Spleen (tissue), 11 donors: ENCODE measurements at regions not wholly inside any gene's neighbourhood (a gene's known extent, or its start where the extent isn't known, plus 50 kb on each side); places are given as distances from the start of the nearest gene placed in this dataset.

Experiments
- DNase-seq: peaks from one replicate; pipeline ENCODE4 v3.0.0-alpha.2; 2020
- H3K27ac ChIP-seq, 8 donors: fragments of 200-600 bp; sonication (generic) in 7 of 8; 1 replicate in 4 of 8; 2 replicates in 4 of 8; pipeline versions ENCODE4 v1.5.0 to v1.8.0; 2016 to 2021; ENCODE audit warnings: inconsistent platforms in 4 of 8, mild to moderate bottlenecking in 4 of 8, moderate library complexity in 1 of 8
- H3K27me3 ChIP-seq, 7 donors: fragments of 200-600 bp; sonication (generic) in 6 of 7; replicated peaks in 1 of 7; 1 replicate in 4 of 7; 2 replicates in 3 of 7; pipeline versions ENCODE4 v1.5.0 to v1.8.0; 2016 to 2021; ENCODE audit warnings: inconsistent platforms in 3 of 7, mild to moderate bottlenecking in 1 of 7
- H3K36me3 ChIP-seq, 6 donors: fragments of 200-600 bp; sonication (generic) in 5 of 6; 1 replicate in 4 of 6; 2 replicates in 2 of 6; pipeline versions ENCODE4 v1.5.0 to v1.8.0; 2016 to 2021; ENCODE audit warnings: inconsistent platforms in 2 of 6
- H3K4me1 ChIP-seq, 6 donors: fragments of 200-600 bp; sonication (generic) in 5 of 6; 1 replicate in 3 of 6; 2 replicates in 3 of 6; pipeline versions ENCODE4 v1.5.0 to v1.8.0; 2016 to 2021; ENCODE audit warnings: inconsistent platforms in 3 of 6
- H3K4me3 ChIP-seq, 8 donors: fragments of 200-600 bp; sonication (generic) in 7 of 8; 1 replicate in 4 of 8; 2 replicates in 4 of 8; pipeline versions ENCODE4 v1.5.0 to v1.8.0; 2016 to 2021; ENCODE audit warnings: inconsistent platforms in 4 of 8, mild to moderate bottlenecking in 4 of 8, moderate library complexity in 2 of 8
- H3K9me3 ChIP-seq, 8 donors: fragments of 200-600 bp; sonication (generic) in 7 of 8; 1 replicate in 4 of 8; 2 replicates in 4 of 8; pipeline versions ENCODE4 v1.5.0 to v1.8.0; 2016 to 2021; ENCODE audit warnings: inconsistent platforms in 4 of 8
- CTCF ChIP-seq, 11 experiments: fragments of 200-600 bp in 7 of 11; fragments of 450-650 bp in 4 of 11; sonication (generic) in 4 of 11; IDR thresholded peaks in 8 of 11; conservative IDR thresholded peaks in 3 of 11; 1 replicate in 7 of 11; 2 replicates in 4 of 11; pipeline versions ENCODE4 v1.4.0 to v1.8.0; 2016 to 2021; ENCODE audit warnings: antibody characterized with exemption in 11 of 11, inconsistent platforms in 4 of 11, mild to moderate bottlenecking in 1 of 11
- POLR2A ChIP-seq, 3 donors: fragments of 450-650 bp; IDR thresholded peaks; one replicate each; pipeline ENCODE4 v1.5.1; 2017; ENCODE audit warnings: antibody characterized with exemption in 3 of 3, mild to moderate bottlenecking in 1 of 3
- POLR2AphosphoS5 ChIP-seq, 3 donors: sonication (generic); formaldehyde crosslinking; IDR thresholded peaks; one replicate each; pipeline ENCODE4 v1.5.1; 2017; ENCODE audit warnings: antibody characterized with exemption in 3 of 3
- WGBS, 5 donors: extraction: QIAGEN DNeasy Blood & Tissue Kit in 3 of 5; methylation state at CpG; one replicate each; pipeline versions ENCODE4 v1.1.5 to v1.1.7; 2013 to 2018; 5-methylcytosine and 5-hydroxymethylcytosine counted together
- intact Hi-C: fragments of 100-400 bp; cut with DNase I; formaldehyde crosslinking; loops from one replicate; pipeline ENCODE4 v1.15.0; 2023; ENCODE audit warnings: low total_unique reads
- donor health status: healthy with polysubstance abuse.
- donor health status: DM: no; HTN: no; CAD: no; lungs with moderate emphysema.
- donor health status: DM: no; HTN: no; CAD: no.
- donor health status: Bipolar disorder and iron deficiency.
- donor health status: healthy.
- donor health status: DM: no; HTN: no; CAD: no.
- donor health status: DM: yes; HTN: yes; CAD: no.

DNA sequence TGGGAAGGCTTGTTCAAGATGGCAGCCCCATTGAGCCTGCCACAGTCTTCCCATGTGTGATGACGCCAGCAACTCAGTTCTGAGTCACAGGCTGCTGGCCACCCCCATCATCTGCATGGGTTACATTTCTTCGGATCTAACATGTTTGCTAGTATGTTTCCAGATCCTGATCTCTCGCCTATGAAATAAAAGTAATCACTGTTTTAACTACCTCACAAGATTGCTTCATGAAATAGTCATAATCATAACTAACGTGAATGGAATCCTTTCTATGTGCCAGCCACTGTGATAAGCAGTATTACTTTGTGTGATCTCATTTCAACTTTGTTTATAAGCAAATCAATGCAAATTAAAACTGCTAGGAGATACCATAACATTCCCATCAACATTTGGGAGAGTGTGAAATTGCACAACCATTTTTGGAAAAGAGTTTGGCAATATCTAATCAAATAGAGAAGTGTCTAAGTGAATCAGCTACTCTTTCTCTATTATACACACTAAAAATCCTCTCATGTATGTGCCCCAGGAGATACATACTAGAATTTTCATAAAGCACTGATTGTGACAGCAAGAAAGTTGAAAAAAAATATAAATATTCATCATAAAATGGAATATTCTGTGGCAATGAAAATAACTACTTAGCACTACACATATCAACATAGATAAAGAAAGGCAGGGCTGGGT, 300.2 kb upstream of the IRX5 start:
- no peak for TF ChIP-seq CTCF (IDR thresholded peaks at IDR 0.05 in 8 of 11, conservative IDR thresholded peaks at IDR 0.05 in 3 of 11)
- TF ChIP-seq POLR2AphosphoS5 (IDR thresholded peaks at IDR 0.05): no peak
- TF ChIP-seq POLR2A (IDR thresholded peaks at IDR 0.05): no peak
- DNase-seq: no peak
- no peaks in the 10 kb centered on the region for H3K4me1 ChIP-seq
- H3K27me3 ChIP-seq: peaks cover 0 to 3% (median 0%) of the 10 kb centered on the region in 7 donors
- no peaks in the 10 kb centered on the region for H3K9me3 ChIP-seq
- H3K4me3 ChIP-seq: no peak overlapping the region
- H3K27ac ChIP-seq: no peak overlapping the region
- intact Hi-C loops: no loop called here
- WGBS, 5 donors: 82 to 96% (median 89%) methylated on average over 4 of the region's 4 CpGs
- no peaks in the 10 kb centered on the region for H3K36me3 ChIP-seq

GRCh38 chr16:54628796-54629625, 301.7 kb upstream of the IRX5 start:
- H3K4me3 ChIP-seq: no peak overlapping the region
- 77 to 88% (median 83%) methylated on average over 17 of the region's 17 CpGs for WGBS, 5 donors
- DNase-seq: no peak
- no peaks in the 10 kb centered on the region for H3K4me1 ChIP-seq
- intact Hi-C loops: no loop called here
- no peaks in the 10 kb centered on the region for H3K9me3 ChIP-seq
- no peak for TF ChIP-seq CTCF (IDR thresholded peaks at IDR 0.05 in 8 of 11, conservative IDR thresholded peaks at IDR 0.05 in 3 of 11)
- no peak for TF ChIP-seq POLR2A (IDR thresholded peaks at IDR 0.05)
- TF ChIP-seq POLR2AphosphoS5 (IDR thresholded peaks at IDR 0.05): no peak
- no peak overlapping the region for H3K27ac ChIP-seq
- peaks cover 0 to 1% (median 0%) of the 10 kb centered on the region in 7 donors for H3K27me3 ChIP-seq
- H3K36me3 ChIP-seq: no peaks in the 10 kb centered on the region

DNA sequence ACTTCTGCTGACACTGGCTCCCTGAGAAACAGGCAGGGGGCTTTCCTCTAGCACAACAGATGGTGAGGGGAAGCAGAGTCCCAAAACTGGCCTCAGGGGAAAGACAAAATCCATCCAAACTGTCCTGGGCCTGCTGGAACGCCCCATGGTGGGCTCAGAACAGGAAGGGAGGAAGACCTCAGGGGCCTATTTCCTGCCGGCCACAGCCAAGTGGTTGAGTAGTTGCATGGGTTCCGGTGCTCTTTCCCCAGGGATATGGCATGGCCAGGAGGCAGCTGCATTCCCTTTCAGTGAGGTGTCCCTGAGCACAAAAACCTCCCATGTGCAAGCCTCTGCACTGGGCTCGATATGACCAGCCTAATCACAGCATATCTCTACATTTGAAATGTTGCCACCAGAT, 303.0 kb upstream of the IRX5 start:
- H3K4me1 ChIP-seq: no peaks in the 10 kb centered on the region
- 29 to 66% (median 42%) methylated on average over 4 of the region's 4 CpGs for WGBS, 5 donors
- TF ChIP-seq POLR2AphosphoS5 (IDR thresholded peaks at IDR 0.05): no peak
- TF ChIP-seq POLR2A (IDR thresholded peaks at IDR 0.05): no peak
- no peak for TF ChIP-seq CTCF (IDR thresholded peaks at IDR 0.05 in 8 of 11, conservative IDR thresholded peaks at IDR 0.05 in 3 of 11)
- no peak overlapping the region for H3K27ac ChIP-seq
- H3K4me3 ChIP-seq: no peak overlapping the region
- H3K36me3 ChIP-seq: no peaks in the 10 kb centered on the region
- DNase-seq: no peak
- H3K27me3 ChIP-seq: no peaks in the 10 kb centered on the region
- intact Hi-C loops: no loop called here
- H3K9me3 ChIP-seq: no peaks in the 10 kb centered on the region

GRCh38 chr16:54623636-54624035, 307.0 kb upstream of the IRX5 start:
- Histone ChIP-seq H3K27me3 (no peaks in the 10 kb centered on the region), H3K9me3 (no peaks in the 10 kb centered on the region), H3K27ac (no peak overlapping the region), H3K4me3 (no peak overlapping the region), H3K4me1 (no peaks in the 10 kb centered on the region), H3K36me3 (no peaks in the 10 kb centered on the region)
- DNase-seq: no peak
- intact Hi-C loops: no loop called here
- TF ChIP-seq CTCF (IDR thresholded peaks at IDR 0.05 in 8 of 11, conservative IDR thresholded peaks at IDR 0.05 in 3 of 11) (no peak), POLR2AphosphoS5 (IDR thresholded peaks at IDR 0.05) (no peak), POLR2A (IDR thresholded peaks at IDR 0.05) (no peak)
- WGBS, 5 donors: 63 to 75% (median 67%) methylated on average over 7 of the region's 7 CpGs
